Neural progenitor cell (in vitro differentiated cells): ENCODE measurements at regions not wholly inside any gene's neighbourhood (a gene's known extent, or its start where the extent isn't known, plus 50 kb on each side); places are given as distances from the start of the nearest gene placed in this dataset.

Source experiments
- DNase-seq: peaks from one replicate; pipeline ENCODE4 v3.0.0-alpha.2; 2016; ENCODE audit warnings: low spot score
- H2AFZ ChIP-seq: fragments of 200-600 bp; sonication (generic); replicated peaks from 2 replicates; pipeline ENCODE4 v1.6.1; 2016; ENCODE audit warnings: antibody characterized with exemption
- H3F3A ChIP-seq: fragments of 200-600 bp; sonication (generic); 2 replicates; pipeline ENCODE4 v1.6.1; 2016; ENCODE audit warnings: antibody characterized with exemption, low read depth
- H3K27ac ChIP-seq: fragments of 200-600 bp; sonication (generic); 2 replicates; pipeline ENCODE4 v1.5.1; 2016; ENCODE audit warnings: mild to moderate bottlenecking
- H3K27me3 ChIP-seq: fragments of 200-600 bp; sonication (generic); 2 replicates; pipeline ENCODE4 v1.6.1; 2016; ENCODE audit warnings: mild to moderate bottlenecking, moderate library complexity
- H3K36me3 ChIP-seq: fragments of 200-600 bp; sonication (generic); 2 replicates; pipeline ENCODE4 v1.5.1; 2016
- H3K4me1 ChIP-seq: fragments of 200-600 bp; sonication (generic); 2 replicates; pipeline ENCODE4 v1.6.1; 2016; ENCODE audit warnings: mixed run types
- H3K4me2 ChIP-seq: fragments of 200-600 bp; sonication (generic); 2 replicates; pipeline ENCODE4 v1.6.1; 2016
- H3K4me3 ChIP-seq: fragments of 200-600 bp; sonication (generic); 2 replicates; pipeline ENCODE4 v1.5.1; 2016
- H3K79me2 ChIP-seq: fragments of 200-600 bp; sonication (generic); 2 replicates; pipeline ENCODE4 v1.6.1; 2016; ENCODE audit warnings: low read depth
- H3K9ac ChIP-seq: fragments of 200-600 bp; sonication (generic); 2 replicates; pipeline ENCODE4 v1.6.1; 2016
- H3K9me3 ChIP-seq: fragments of 200-600 bp; sonication (generic); 2 replicates; pipeline ENCODE4 v1.5.1; 2016; ENCODE audit warnings: low read depth
- H4K20me1 ChIP-seq: fragments of 200-600 bp; sonication (generic); 2 replicates; pipeline ENCODE4 v1.6.1; 2016; ENCODE audit warnings: low read depth
- H3K27ac Mint-ChIP-seq: 3 replicates; pipeline ENCODE4 v1.8.0; 2021; ENCODE audit warnings: mixed read lengths
- H3K27me3 Mint-ChIP-seq: 2 replicates; pipeline ENCODE4 v1.8.0; 2022; ENCODE audit warnings: low read depth, mild to moderate bottlenecking, inconsistent platforms, moderate library complexity, mixed read lengths; ENCODE audit not compliant: insufficient read depth
- H3K36me3 Mint-ChIP-seq: 3 replicates; pipeline ENCODE4 v1.8.0; 2021; ENCODE audit warnings: mixed read lengths
- H3K4me1 Mint-ChIP-seq: 3 replicates; pipeline ENCODE4 v1.8.0; 2021; ENCODE audit warnings: mixed read lengths
- H3K4me3 Mint-ChIP-seq: 3 replicates; pipeline ENCODE4 v1.8.0; 2021; ENCODE audit warnings: mild to moderate bottlenecking, moderate library complexity, mixed read lengths
- H3K9me3 Mint-ChIP-seq: 3 replicates; pipeline ENCODE4 v1.8.0; 2020; ENCODE audit warnings: mixed read lengths
- EZH2 ChIP-seq: fragments of 200-600 bp; sonication (generic); IDR thresholded peaks from 2 replicates; pipeline ENCODE4 v1.6.1; 2017; ENCODE audit warnings: antibody characterized with exemption, mild to moderate bottlenecking, moderate library complexity
- EZH2phosphoT487 ChIP-seq: fragments of 200-600 bp; sonication (generic); IDR thresholded peaks from 2 replicates; pipeline ENCODE4 v1.6.1; 2017; ENCODE audit warnings: antibody characterized with exemption
- TF ChIP-seq, protein P1 (sequence below): fragments of 200-600 bp; sonication (generic); IDR thresholded peaks from 2 replicates; pipeline ENCODE4 v1.5.1; 2017; ENCODE audit warnings: antibody characterized with exemption, mild to moderate bottlenecking

DNA sequence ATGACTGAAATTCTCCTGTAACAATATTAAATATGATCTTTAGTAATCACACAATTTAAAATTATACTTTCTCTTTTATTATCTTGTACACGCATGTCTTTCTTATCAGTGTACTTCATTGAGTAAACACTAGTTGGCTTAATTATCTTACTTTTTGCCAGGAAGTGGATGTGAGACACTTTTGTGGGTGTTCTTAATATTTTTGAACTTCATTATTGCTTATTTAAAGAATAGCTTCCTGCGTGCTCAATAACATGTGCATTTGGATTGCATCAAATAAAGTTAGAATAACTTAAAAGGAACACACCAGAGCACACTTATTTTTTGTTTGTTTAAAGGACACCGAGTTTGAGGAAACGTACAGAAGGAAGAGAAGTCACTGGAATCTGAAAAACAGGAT lies 128.5 kb upstream of the VEGFC start:
- Histone ChIP-seq H3K9ac (no peak overlapping the region), H3K79me2 (no peaks in the 10 kb centered on the region), H3K9me3 (no peaks in the 10 kb centered on the region), H3F3A (no peaks in the 10 kb centered on the region), H3K27ac (no peak overlapping the region), H3K4me1 (no peaks in the 10 kb centered on the region), H2AFZ (no peak overlapping the region), H3K36me3 (no peaks in the 10 kb centered on the region), H3K4me2 (no peak overlapping the region), H4K20me1 (no peaks in the 10 kb centered on the region), H3K4me3 (no peak overlapping the region), H3K27me3 (no peaks in the 10 kb centered on the region)
- H3K4me1 Mint-ChIP-seq: peaks cover 3% of the 10 kb centered on the region
- H3K9me3 Mint-ChIP-seq: peaks cover 8% of the 10 kb centered on the region
- TF ChIP-seq EZH2 (no peak), EZH2phosphoT487 (no peak)
- TF ChIP-seq, protein P1, sequence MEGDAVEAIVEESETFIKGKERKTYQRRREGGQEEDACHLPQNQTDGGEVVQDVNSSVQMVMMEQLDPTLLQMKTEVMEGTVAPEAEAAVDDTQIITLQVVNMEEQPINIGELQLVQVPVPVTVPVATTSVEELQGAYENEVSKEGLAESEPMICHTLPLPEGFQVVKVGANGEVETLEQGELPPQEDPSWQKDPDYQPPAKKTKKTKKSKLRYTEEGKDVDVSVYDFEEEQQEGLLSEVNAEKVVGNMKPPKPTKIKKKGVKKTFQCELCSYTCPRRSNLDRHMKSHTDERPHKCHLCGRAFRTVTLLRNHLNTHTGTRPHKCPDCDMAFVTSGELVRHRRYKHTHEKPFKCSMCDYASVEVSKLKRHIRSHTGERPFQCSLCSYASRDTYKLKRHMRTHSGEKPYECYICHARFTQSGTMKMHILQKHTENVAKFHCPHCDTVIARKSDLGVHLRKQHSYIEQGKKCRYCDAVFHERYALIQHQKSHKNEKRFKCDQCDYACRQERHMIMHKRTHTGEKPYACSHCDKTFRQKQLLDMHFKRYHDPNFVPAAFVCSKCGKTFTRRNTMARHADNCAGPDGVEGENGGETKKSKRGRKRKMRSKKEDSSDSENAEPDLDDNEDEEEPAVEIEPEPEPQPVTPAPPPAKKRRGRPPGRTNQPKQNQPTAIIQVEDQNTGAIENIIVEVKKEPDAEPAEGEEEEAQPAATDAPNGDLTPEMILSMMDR: no peak
- no peaks in the 10 kb centered on the region for H3K27me3 Mint-ChIP-seq
- no peak overlapping the region for H3K27ac Mint-ChIP-seq
- H3K36me3 Mint-ChIP-seq: no peaks in the 10 kb centered on the region
- no peak overlapping the region for H3K4me3 Mint-ChIP-seq
- no peak for DNase-seq

DNA sequence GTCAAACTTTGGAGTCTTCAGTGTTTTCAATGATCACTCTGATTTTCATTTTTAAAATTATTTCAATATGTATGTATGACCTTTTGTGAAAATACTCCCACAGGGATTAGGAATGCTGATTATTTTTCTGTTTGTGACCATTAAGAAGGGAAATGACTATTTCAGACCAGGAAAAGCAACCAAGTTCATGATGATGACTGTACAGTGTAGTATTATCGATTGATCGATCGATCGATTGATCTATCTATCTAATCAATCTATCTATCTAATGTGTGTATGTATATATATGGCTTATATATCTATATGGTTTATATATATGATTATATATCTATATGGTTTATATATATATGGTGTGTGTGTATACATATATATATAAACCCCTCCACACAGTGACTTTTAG lies 131.5 kb upstream of the VEGFC start:
- no peaks in the 10 kb centered on the region for H3K36me3 ChIP-seq
- H3K79me2 ChIP-seq: no peaks in the 10 kb centered on the region
- Mint-ChIP-seq H3K36me3 (no peaks in the 10 kb centered on the region), H3K9me3 (no peaks in the 10 kb centered on the region), H3K27ac (no peak overlapping the region), H3K4me1 (peaks cover 3% of the 10 kb centered on the region), H3K27me3 (no peaks in the 10 kb centered on the region), H3K4me3 (no peak overlapping the region)
- no peaks in the 10 kb centered on the region for H3F3A ChIP-seq
- no peak overlapping the region for H3K27ac ChIP-seq
- no peak overlapping the region for H3K4me3 ChIP-seq
- TF ChIP-seq EZH2phosphoT487: no peak
- TF ChIP-seq EZH2: no peak
- TF ChIP-seq, protein P1: no peak
- DNase-seq: no peak
- no peak overlapping the region for H3K9ac ChIP-seq
- no peaks in the 10 kb centered on the region for H3K27me3 ChIP-seq
- H3K9me3 ChIP-seq: no peaks in the 10 kb centered on the region
- H3K4me2 ChIP-seq: no peak overlapping the region
- H2AFZ ChIP-seq: no peak overlapping the region
- no peaks in the 10 kb centered on the region for H4K20me1 ChIP-seq
- no peaks in the 10 kb centered on the region for H3K4me1 ChIP-seq

DNA sequence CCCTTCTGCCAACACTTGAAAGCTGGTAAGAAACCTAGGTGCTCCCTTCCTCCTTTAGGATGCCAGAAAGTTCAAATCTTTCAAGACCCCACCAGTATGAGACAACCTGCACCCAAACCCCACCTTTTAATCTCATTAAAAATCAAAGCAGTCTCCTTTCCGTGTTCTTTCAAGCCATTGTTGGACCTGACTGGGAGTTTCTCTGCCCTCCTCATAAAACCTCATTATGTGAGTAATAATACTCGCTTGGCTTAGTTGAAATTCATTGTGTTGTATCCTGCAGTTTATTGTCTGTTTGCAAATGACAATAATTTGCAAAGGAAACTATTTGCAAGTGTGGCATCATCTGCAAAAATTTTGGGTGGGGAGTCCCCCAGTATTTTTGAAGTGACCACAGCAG lies 133.2 kb upstream of the VEGFC start:
- Histone ChIP-seq H3K79me2 (no peaks in the 10 kb centered on the region), H3K9ac (no peak overlapping the region), H3F3A (no peaks in the 10 kb centered on the region), H2AFZ (no peak overlapping the region), H3K9me3 (no peaks in the 10 kb centered on the region), H3K27me3 (no peaks in the 10 kb centered on the region), H3K4me2 (no peak overlapping the region), H4K20me1 (no peaks in the 10 kb centered on the region), H3K27ac (no peak overlapping the region), H3K4me3 (no peak overlapping the region), H3K36me3 (no peaks in the 10 kb centered on the region), H3K4me1 (no peaks in the 10 kb centered on the region)
- TF ChIP-seq EZH2phosphoT487 (no peak), EZH2 (no peak)
- TF ChIP-seq, protein P1: no peak
- no peaks in the 10 kb centered on the region for H3K27me3 Mint-ChIP-seq
- peak; percentile 6 for DNase-seq
- no peaks in the 10 kb centered on the region for H3K9me3 Mint-ChIP-seq
- no peak overlapping the region for H3K27ac Mint-ChIP-seq
- H3K4me3 Mint-ChIP-seq: no peak overlapping the region
- H3K4me1 Mint-ChIP-seq: peaks cover 3% of the 10 kb centered on the region
- no peaks in the 10 kb centered on the region for H3K36me3 Mint-ChIP-seq

DNA sequence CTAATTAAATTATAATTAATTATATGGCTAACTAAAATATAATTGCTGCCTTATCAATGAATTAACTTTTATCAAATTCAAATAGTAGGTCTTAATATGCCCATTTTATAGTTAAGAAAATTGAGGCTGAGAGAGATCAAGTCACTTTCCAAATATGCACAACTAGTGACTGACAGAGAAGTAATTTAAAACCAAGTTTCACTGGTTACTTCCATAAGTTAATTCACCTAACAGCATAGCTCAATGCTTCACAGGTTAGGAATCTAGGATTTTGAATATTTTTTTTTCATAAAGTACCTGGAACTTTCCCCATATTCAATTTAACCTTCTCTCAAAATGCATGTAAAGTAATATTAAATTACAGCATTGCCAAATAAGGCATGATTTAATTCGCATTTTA lies 134.4 kb upstream of the VEGFC start:
- Histone ChIP-seq H3K36me3 (no peaks in the 10 kb centered on the region), H2AFZ (no peak overlapping the region), H3K27ac (no peak overlapping the region), H3K4me2 (no peak overlapping the region), H3K9me3 (no peaks in the 10 kb centered on the region), H3K4me1 (no peaks in the 10 kb centered on the region), H3K79me2 (no peaks in the 10 kb centered on the region), H3K27me3 (no peaks in the 10 kb centered on the region), H3K9ac (no peak overlapping the region), H3F3A (no peaks in the 10 kb centered on the region), H3K4me3 (no peak overlapping the region), H4K20me1 (no peaks in the 10 kb centered on the region)
- Mint-ChIP-seq H3K4me1 (peaks cover 3% of the 10 kb centered on the region), H3K27me3 (no peaks in the 10 kb centered on the region), H3K36me3 (no peaks in the 10 kb centered on the region), H3K4me3 (no peak overlapping the region), H3K27ac (no peak overlapping the region), H3K9me3 (no peaks in the 10 kb centered on the region)
- TF ChIP-seq, protein P1: no peak
- TF ChIP-seq EZH2phosphoT487 (no peak), EZH2 (no peak)
- DNase-seq: no peak
